HepG2 (cell line): ENCODE measurements at regions not wholly inside any gene's neighbourhood (a gene's known extent, or its start where the extent isn't known, plus 50 kb on each side); places are given as distances from the start of the nearest gene placed in this dataset.

Experiments
- ATAC-seq: fragments of 200-7000 bp; cut with Tn5 transposase; 3 replicates; pipeline ENCODE4 v1.9.1; 2020; ENCODE audit warnings: mild to moderate bottlenecking, moderate library complexity
- BruUV-seq: library from RNA; stranded (reverse); fragments of 400-500 nt; replicated peaks from 2 replicates; lab custom pipeline; 2021; lab: Mats Ljungman, UMichigan
- CTCF ChIA-PET: fragments of 300-600 bp; formaldehyde crosslinking; extraction: SDS; loops from one replicate; lab custom pipeline; 2021; ENCODE audit warnings: low total read pairs, inconsistent platforms, low intra/inter-chr PET ratio; lab: Yijun Ruan, JAX
- POLR2A ChIA-PET: fragments of 350-600 bp; sonication (Branson Sonifier 250); formaldehyde crosslinking; loops from one replicate; lab custom pipeline; 2020; ENCODE audit warnings: antibody characterized with exemption, inconsistent platforms; lab: Yijun Ruan, JAX
- DNase-seq: peaks from one replicate; pipeline ENCODE4 v3.0.0-alpha.2; 2015; ENCODE audit warnings: low spot score
- FAIRE-seq: peaks from 3 replicates; lab custom pipeline; 2011; peaks lifted over from hg19 to GRCh38; lab: Jason Lieb, UNC
- H2AFZ ChIP-seq: one replicate; pipeline ENCODE4 v1.6.1; 2011; ENCODE audit warnings: low read length, inconsistent platforms
- H3K27ac ChIP-seq: fragments of 300-600 bp; 3 replicates; pipeline ENCODE4 v1.8.0; 2011; ENCODE audit warnings: mixed run types, mild to moderate bottlenecking, mixed read lengths, low read length, inconsistent platforms; ENCODE audit not compliant: insufficient read depth; ENCODE audit errors: extremely low read length
- H3K27me3 ChIP-seq, 2 experiments: fragments of 200-600 bp in 1 of 2; 2 replicates in 1 of 2; 3 replicates in 1 of 2; pipeline versions ENCODE4 v1.6.0 to v1.8.0; 2011; ENCODE audit warnings: low read length in 2 of 2, mild to moderate bottlenecking in 2 of 2, moderate library complexity in 2 of 2, inconsistent platforms in 1 of 2; ENCODE audit not compliant: insufficient read depth in 2 of 2, control insufficient read depth in 1 of 2
- H3K36me3 ChIP-seq, 2 experiments: fragments of 200-600 bp in 1 of 2; replicated peaks in 1 of 2; 2 replicates in 1 of 2; 3 replicates in 1 of 2; pipeline versions ENCODE4 v1.5.1 to v1.8.0; 2011; ENCODE audit warnings: low read length in 2 of 2, inconsistent platforms in 1 of 2; ENCODE audit not compliant: insufficient read depth in 2 of 2, control insufficient read depth in 1 of 2
- H3K4me1 ChIP-seq: 2 replicates; pipeline ENCODE4 v1.5.1; 2012; ENCODE audit warnings: low read length, inconsistent platforms; ENCODE audit not compliant: insufficient read depth
- H3K4me2 ChIP-seq: 2 replicates; pipeline ENCODE4 v1.6.0; 2011; ENCODE audit warnings: low read depth, low read length, inconsistent platforms
- H3K4me3 ChIP-seq, 3 experiments: fragments of 200-600 bp in 1 of 3; sonication (generic), shearing (Covaris generic) in 1 of 3; replicated peaks in 1 of 3; 2 replicates each; pipeline ENCODE4 v1.5.1; 2011 to 2016; ENCODE audit warnings: low read length in 3 of 3, inconsistent platforms in 2 of 3, low read depth in 2 of 3, mild to moderate bottlenecking in 2 of 3, control low read depth in 1 of 3, mixed read lengths in 1 of 3; ENCODE audit not compliant: insufficient read depth in 1 of 3
- H3K79me2 ChIP-seq: one replicate; pipeline ENCODE4 v1.6.1; 2011; ENCODE audit warnings: low read length, inconsistent platforms; ENCODE audit not compliant: insufficient read depth
- H3K9ac ChIP-seq: 2 replicates; pipeline ENCODE4 v1.6.0; 2011; ENCODE audit warnings: mild to moderate bottlenecking, low read depth, low read length, inconsistent platforms; ENCODE audit not compliant: insufficient read depth
- H3K9me3 ChIP-seq: 2 replicates; pipeline ENCODE4 v1.5.1; 2012; ENCODE audit warnings: mild to moderate bottlenecking, low read length
- H4K20me1 ChIP-seq: 2 replicates; pipeline ENCODE4 v1.6.0; 2011; ENCODE audit warnings: inconsistent platforms, mild to moderate bottlenecking, low read length, moderate library complexity; ENCODE audit not compliant: insufficient read depth
- ZBTB20 ChIP-seq: sonication (generic); formaldehyde crosslinking; IDR thresholded peaks from 2 replicates; pipeline ENCODE4 v1.8.1; 2023; ENCODE audit warnings: missing genetic modification reagents, low read depth, mild to moderate bottlenecking, borderline replicate concordance
- ZNF234 ChIP-seq: sonication (generic); formaldehyde crosslinking; conservative IDR thresholded peaks from 2 replicates; pipeline ENCODE4 v1.5.1; 2020; ENCODE audit warnings: mild to moderate bottlenecking, missing genetic modification reagents
- WGBS: methylation state at CpG from one replicate; pipeline ENCODE4 v1.1.6; 2017; ENCODE audit warnings: low lambda C conversion rate; 5-methylcytosine and 5-hydroxymethylcytosine counted together
- in situ Hi-C: cut with HindIII; loops from 2 replicates; pipeline ENCODE4 v1.10.0; 2017; ENCODE audit warnings: low pct_unique_long_range_greater_than_20kb; ENCODE audit not compliant: extremely low pct_ligation_motif_present
- intact Hi-C: fragments of 100-400 bp; cut with micrococcal nuclease; formaldehyde crosslinking; loops from one replicate; pipeline ENCODE4 v1.10.0; 2022; ENCODE audit not compliant: unreplicated experiment
- TF ChIP-seq, protein P1 (sequence below): sonication (generic); formaldehyde crosslinking; IDR thresholded peaks from 2 replicates; pipeline ENCODE4 v1.9.0; 2021; ENCODE audit warnings: mild to moderate bottlenecking, missing genetic modification reagents

DNA sequence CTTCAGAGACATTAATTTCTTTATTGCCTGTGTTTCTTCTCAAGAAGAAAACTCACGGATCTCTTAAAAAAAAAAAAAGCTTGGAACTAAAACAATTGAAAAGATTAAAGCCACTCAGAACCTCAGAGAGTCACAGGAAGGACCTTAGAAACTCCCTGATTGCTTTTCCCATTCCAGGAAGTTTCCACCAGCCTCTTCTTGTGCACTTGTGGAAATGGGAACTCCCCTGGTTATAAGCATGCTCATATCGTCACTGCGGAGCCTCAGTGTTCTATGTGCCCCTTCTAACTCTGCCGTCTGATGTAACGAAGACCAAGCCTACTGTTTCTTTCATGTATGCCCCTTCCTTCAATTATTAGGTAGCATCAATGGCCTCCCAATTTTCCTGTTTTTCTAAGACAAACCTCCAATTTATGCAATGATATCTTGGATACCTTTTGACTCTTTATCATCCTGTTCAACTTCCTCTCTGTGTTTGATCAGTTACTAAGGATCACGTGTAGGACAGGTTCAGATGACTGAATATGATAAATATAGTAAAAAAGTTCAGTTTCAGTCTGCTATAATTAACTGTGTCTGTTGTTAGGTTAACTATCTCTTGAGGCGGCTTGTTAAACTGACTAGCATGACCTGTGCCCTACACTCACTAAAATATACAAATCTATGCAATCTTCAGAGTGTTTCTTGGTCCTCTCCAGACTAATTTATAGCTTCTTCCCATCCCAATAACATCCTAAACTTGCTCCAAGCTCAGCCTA lies 593.7 kb upstream of the CHAC2 start:
- Histone ChIP-seq H3K9me3 (no peaks in the 10 kb centered on the region), H3K4me1 (no peaks in the 10 kb centered on the region), H3K79me2 (no peaks in the 10 kb centered on the region), H3K4me2 (no peak overlapping the region), H3K27me3 (no peaks in the 10 kb centered on the region), H3K36me3 (no peaks in the 10 kb centered on the region), H2AFZ (no peak overlapping the region), H3K27ac (no peak overlapping the region), H3K4me3 (no peak overlapping the region), H4K20me1 (no peaks in the 10 kb centered on the region), H3K9ac (no peak overlapping the region)
- intact Hi-C loops, result no loop called here
- FAIRE-seq (no peak), DNase-seq (no peak), ATAC-seq (no peak)
- TF ChIP-seq ZNF234 (CRISPR knock-in tag) (no peak), ZBTB20 (CRISPR knock-in tag) (no peak)
- TF ChIP-seq, protein P1, sequence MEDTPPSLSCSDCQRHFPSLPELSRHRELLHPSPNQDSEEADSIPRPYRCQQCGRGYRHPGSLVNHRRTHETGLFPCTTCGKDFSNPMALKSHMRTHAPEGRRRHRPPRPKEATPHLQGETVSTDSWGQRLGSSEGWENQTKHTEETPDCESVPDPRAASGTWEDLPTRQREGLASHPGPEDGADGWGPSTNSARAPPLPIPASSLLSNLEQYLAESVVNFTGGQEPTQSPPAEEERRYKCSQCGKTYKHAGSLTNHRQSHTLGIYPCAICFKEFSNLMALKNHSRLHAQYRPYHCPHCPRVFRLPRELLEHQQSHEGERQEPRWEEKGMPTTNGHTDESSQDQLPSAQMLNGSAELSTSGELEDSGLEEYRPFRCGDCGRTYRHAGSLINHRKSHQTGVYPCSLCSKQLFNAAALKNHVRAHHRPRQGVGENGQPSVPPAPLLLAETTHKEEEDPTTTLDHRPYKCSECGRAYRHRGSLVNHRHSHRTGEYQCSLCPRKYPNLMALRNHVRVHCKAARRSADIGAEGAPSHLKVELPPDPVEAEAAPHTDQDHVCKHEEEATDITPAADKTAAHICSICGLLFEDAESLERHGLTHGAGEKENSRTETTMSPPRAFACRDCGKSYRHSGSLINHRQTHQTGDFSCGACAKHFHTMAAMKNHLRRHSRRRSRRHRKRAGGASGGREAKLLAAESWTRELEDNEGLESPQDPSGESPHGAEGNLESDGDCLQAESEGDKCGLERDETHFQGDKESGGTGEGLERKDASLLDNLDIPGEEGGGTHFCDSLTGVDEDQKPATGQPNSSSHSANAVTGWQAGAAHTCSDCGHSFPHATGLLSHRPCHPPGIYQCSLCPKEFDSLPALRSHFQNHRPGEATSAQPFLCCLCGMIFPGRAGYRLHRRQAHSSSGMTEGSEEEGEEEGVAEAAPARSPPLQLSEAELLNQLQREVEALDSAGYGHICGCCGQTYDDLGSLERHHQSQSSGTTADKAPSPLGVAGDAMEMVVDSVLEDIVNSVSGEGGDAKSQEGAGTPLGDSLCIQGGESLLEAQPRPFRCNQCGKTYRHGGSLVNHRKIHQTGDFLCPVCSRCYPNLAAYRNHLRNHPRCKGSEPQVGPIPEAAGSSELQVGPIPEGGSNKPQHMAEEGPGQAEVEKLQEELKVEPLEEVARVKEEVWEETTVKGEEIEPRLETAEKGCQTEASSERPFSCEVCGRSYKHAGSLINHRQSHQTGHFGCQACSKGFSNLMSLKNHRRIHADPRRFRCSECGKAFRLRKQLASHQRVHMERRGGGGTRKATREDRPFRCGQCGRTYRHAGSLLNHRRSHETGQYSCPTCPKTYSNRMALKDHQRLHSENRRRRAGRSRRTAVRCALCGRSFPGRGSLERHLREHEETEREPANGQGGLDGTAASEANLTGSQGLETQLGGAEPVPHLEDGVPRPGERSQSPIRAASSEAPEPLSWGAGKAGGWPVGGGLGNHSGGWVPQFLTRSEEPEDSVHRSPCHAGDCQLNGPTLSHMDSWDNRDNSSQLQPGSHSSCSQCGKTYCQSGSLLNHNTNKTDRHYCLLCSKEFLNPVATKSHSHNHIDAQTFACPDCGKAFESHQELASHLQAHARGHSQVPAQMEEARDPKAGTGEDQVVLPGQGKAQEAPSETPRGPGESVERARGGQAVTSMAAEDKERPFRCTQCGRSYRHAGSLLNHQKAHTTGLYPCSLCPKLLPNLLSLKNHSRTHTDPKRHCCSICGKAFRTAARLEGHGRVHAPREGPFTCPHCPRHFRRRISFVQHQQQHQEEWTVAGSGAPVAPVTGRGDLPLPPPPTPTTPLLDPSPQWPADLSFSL, result no peak
- in situ Hi-C loops, result no loop called here
- no TSS peak for BruUV-seq
- CTCF ChIA-PET, result no interaction called here
- POLR2A ChIA-PET, result no interaction called here
- WGBS, result 5% methylated on average over 7 of the region's 7 CpGs
